ENCODE measurements at regions not wholly inside any gene's neighbourhood (a gene's known extent, or its start where the extent isn't known, plus 50 kb on each side); places are given as distances from the start of the nearest gene placed in this dataset.

- TF ChIP-seq CTCF (IDR thresholded peaks at IDR 0.05; ENCODE audit: insufficient read depth, low read depth, low read length): no peak
- TF ChIP-seq EZH2 (IDR thresholded peaks at IDR 0.05; ENCODE audit: insufficient read depth, low read length): no peak
Observed at GRCh38 chr2:194128810-194129209, 1528.2 kb upstream of the SLC39A10 start.
